Pancreas (tissue), 10 donors: ENCODE measurements at regions not wholly inside any gene's neighbourhood (a gene's known extent, or its start where the extent isn't known, plus 50 kb on each side); places are given as distances from the start of the nearest gene placed in this dataset.

ENCODE experiments used
- ATAC-seq, 4 donors: fragments of 200-7000 bp; cut with Tn5 transposase; one replicate each; pipeline versions ENCODE4 v1.8.0 to v1.9.1; 2020; ENCODE audit warnings: mild to moderate bottlenecking in 4 of 4, moderate library complexity in 4 of 4
- DNase-seq, 6 donors: peaks; one replicate each; pipeline ENCODE4 v3.0.0-alpha.2; 2020
- FAIRE-seq: peaks from 2 replicates; lab custom pipeline; 2012; peaks lifted over from hg19 to GRCh38; lab: Jason Lieb, UNC
- H3K27ac ChIP-seq, 4 donors: fragments of 200-600 bp; sonication (generic); 1 replicate in 3 of 4; 2 replicates in 1 of 4; pipeline versions ENCODE4 v1.5.0 to v1.8.0; 2020
- H3K27me3 ChIP-seq, 4 donors: fragments of 200-600 bp; one replicate each; pipeline ENCODE4 v1.8.0; 2021
- H3K36me3 ChIP-seq, 3 donors: fragments of 200-600 bp; sonication (generic) in 1 of 3; one replicate each; pipeline versions ENCODE4 v1.5.0 to v1.8.0; 2020 to 2021
- H3K4me1 ChIP-seq, 3 donors: fragments of 200-600 bp; one replicate each; pipeline ENCODE4 v1.8.0; 2021
- H3K4me3 ChIP-seq, 4 donors: fragments of 200-600 bp; sonication (generic) in 2 of 4; one replicate each; pipeline versions ENCODE4 v1.5.0 to v1.8.0; 2020 to 2021
- H3K9me3 ChIP-seq, 4 donors: fragments of 200-600 bp; one replicate each; pipeline ENCODE4 v1.8.0; 2021
- CTCF ChIP-seq, 4 donors: fragments of 200-600 bp; sonication (generic) in 3 of 4; IDR thresholded peaks; one replicate each; pipeline versions ENCODE4 v1.5.0 to v1.8.0; 2021; ENCODE audit warnings: antibody characterized with exemption in 4 of 4
- WGBS, 2 donors: extraction: QIAGEN DNeasy Blood & Tissue Kit; methylation state at CpG; one replicate each; pipeline ENCODE4 v1.1.7; 2013; 5-methylcytosine and 5-hydroxymethylcytosine counted together
- intact Hi-C, 3 donors: fragments of 100-400 bp; cut with DNase I; formaldehyde crosslinking; loops; one replicate each; pipeline versions ENCODE4 v1.11.1 to v1.14.2; 2022
- donor health status: healthy with polysubstance abuse.
- donor health status: DM: no; HTN: no; CAD: no; lungs with moderate emphysema.
- donor health status: DM: no; HTN: no; CAD: no.
- donor health status: control.
- donor health status: control.
- donor health status: Bipolar disorder and iron deficiency.
- donor health status: DM: yes; HTN: yes; CAD: no.
- donor health status: DM: no; HTN: no; CAD: no.
- donor health status: DM: no; HTN: no; CAD: no.
- donor health status: DM: yes; HTN: yes; CAD: no.

DNA sequence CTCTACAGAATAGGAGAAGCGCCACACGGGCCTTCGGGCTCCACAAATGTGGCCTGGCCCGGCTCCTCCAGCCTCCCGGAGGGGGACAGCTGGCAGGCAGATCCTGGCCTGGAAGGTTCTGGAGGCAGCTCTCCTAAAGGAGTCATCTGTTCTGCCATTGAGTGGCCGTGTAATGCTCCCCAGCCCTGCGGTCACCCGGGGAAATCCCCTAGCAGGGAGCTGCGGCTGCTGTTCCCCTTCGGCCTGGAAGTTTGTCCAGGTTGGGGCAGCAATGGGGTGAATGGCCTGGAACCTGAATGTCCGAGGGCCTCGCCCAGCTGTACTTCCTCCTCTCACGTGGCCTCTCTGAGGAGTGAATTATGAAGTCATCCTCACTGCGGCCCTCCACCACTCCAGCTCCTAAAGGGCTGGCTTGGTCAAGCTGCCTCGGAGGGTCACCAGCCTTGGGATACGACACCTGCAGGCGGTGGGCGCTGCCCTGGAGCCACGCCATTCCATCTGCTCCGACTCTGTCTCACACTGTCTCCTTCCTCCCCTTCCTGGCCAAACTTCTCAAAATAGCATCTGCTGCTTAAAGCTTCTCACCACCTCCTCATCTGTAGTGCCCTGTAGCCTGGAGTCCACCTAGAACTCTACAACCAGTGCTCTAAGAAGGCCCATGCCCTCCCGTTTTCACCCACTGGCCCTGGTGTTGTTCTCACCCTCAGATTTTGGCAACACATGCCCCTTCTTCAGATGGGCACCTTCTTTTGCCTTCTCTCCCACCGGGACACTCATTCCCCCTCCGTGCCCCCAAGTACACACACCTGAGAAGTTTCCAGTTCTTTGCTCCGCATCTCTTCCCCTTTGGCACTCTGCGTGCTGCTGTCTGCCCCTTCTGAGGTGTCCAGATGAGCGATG lies 54.4 kb upstream of the TMPRSS2 start:
- no peaks in the 10 kb centered on the region for H3K9me3 ChIP-seq
- peak in 3 of 4 donors; percentile 18 to 53 (median 31) for ATAC-seq
- intact Hi-C loops = no loop called here
- no peak overlapping the region for H3K27ac ChIP-seq
- H3K27me3 ChIP-seq = no peaks in the 10 kb centered on the region
- H3K4me1 ChIP-seq = peaks cover 0 to 7% (median 0%) of the 10 kb centered on the region in 3 donors
- no peak for FAIRE-seq
- H3K4me3 ChIP-seq = no peak overlapping the region
- DNase-seq = no peak
- TF ChIP-seq CTCF (IDR thresholded peaks at IDR 0.05) = no peak
- WGBS, 2 donors = 87% methylated on average over 26 of the region's 26 CpGs
- no peaks in the 10 kb centered on the region for H3K36me3 ChIP-seq

DNA sequence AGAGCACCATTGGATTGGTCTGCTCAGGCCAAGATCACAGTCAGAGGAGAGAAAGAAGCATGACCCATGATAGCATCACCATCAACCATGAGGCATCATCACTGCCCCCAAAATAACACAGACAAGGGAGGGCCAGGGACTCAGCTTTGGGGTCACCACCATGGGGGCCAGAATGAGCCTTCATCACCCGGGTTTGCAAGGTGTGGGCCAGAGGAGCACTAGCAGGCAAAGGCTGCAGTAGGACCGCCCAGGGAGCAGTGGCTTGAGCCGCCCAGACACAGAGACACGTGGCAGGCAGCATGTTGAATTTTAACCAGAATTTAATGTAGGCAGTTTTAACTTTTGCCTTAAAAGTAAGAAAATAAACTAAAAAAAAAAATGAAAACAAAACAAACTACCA lies 53.7 kb upstream of the TMPRSS2 start:
- no peak for TF ChIP-seq CTCF (IDR thresholded peaks at IDR 0.05)
- Histone ChIP-seq H3K4me3 (no peak overlapping the region), H3K9me3 (no peaks in the 10 kb centered on the region), H3K27ac (no peak overlapping the region), H3K36me3 (no peaks in the 10 kb centered on the region), H3K27me3 (no peaks in the 10 kb centered on the region), H3K4me1 (peaks cover 0 to 7% (median 0%) of the 10 kb centered on the region in 3 donors)
- FAIRE-seq (no peak), DNase-seq (no peak), ATAC-seq (no peak)
- 87 to 94% methylated on average over 4 of the region's 4 CpGs for WGBS, 2 donors
- intact Hi-C loops = no loop called here

DNA sequence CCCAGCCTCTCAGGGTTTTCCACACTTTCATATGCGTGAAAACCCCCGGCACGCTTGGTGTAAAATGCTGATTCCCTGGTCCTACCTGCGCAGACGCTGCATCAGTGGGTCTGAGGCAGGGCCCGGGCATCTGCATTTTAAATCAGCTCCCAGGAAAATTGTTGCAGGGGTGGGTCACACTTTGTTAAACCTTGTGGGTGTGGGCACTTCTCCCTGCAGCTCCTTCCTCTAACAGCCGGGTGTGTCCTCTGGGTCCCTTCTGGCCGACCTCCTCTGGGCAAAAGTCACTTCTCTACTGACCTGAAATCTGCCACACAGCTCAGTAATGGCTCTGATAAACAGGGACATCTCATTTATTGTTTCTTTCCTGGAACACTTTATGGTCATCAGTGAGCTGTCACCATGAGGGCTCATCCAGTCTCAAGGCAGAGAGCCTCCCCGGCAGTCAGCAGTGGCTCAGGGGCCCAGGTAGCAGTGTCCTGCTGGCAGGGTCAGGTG lies 52.8 kb upstream of the TMPRSS2 start:
- no peak overlapping the region for H3K27ac ChIP-seq
- H3K9me3 ChIP-seq = no peaks in the 10 kb centered on the region
- ATAC-seq (no peak), DNase-seq (no peak), FAIRE-seq (no peak)
- 62% methylated on average over 9 of the region's 9 CpGs for WGBS, 2 donors
- intact Hi-C loops = no loop called here
- H3K36me3 ChIP-seq = no peaks in the 10 kb centered on the region
- no peak overlapping the region for H3K4me3 ChIP-seq
- no peaks in the 10 kb centered on the region for H3K27me3 ChIP-seq
- peaks cover 0 to 7% (median 0%) of the 10 kb centered on the region in 3 donors for H3K4me1 ChIP-seq
- TF ChIP-seq CTCF (IDR thresholded peaks at IDR 0.05) = no peak

DNA sequence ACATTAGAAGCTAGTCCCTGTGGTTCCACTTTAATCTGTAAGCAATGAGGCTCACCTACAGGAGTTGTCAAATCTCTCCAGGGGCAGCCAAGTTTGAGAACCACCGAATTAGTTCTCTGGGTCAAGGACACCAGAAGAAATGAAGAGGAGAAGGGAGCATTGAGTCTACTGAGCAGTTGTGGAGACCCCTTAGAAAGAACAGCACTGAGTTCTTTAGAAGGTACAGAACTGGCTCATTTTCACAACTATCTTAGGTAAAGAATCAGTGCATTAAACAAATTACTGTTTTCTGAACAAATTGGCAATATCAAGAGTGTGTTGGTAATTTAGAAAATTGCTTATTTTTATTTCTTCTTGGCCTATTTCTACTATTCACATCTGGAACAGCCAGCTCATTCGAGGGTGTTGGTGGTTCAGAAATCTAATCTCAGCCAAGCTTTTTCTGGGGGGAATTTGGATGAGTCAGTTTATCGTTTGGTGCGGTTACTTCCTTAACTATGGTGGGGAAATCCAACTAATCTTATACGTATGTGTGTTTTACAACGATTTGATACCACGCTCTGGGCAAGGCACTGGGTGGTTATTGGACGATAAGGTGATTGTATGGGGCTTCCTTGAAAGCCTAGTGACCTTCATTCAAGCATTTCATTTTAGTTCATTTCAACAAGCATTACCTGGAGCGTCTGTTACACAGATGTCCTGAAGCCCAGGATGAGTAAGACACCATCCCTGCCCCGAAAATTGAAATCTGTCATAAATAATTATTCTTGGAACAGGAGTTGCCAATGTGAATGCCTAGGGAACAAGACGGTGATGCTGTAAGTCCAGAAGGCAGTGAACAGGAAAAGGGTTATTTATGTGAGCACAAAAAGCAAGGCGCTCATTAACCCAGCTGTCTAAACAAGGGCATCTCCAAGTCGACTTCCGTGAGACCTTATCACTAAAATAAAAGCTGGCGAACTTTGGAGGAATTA lies 52.0 kb upstream of the TMPRSS2 start:
- no peak overlapping the region for H3K4me3 ChIP-seq
- H3K36me3 ChIP-seq = no peaks in the 10 kb centered on the region
- ATAC-seq (peak in 1 of 4 donors; percentile 5), FAIRE-seq (no peak), DNase-seq (no peak)
- no peaks in the 10 kb centered on the region for H3K9me3 ChIP-seq
- no peak overlapping the region for H3K27ac ChIP-seq
- H3K27me3 ChIP-seq = no peaks in the 10 kb centered on the region
- TF ChIP-seq CTCF (IDR thresholded peaks at IDR 0.05) = no peak
- intact Hi-C loops = no loop called here
- 65 to 71% methylated on average over 15 of the region's 15 CpGs for WGBS, 2 donors
- peaks cover 0 to 7% (median 0%) of the 10 kb centered on the region in 3 donors for H3K4me1 ChIP-seq
